Spleen (tissue), 11 donors: ENCODE measurements at regions not wholly inside any gene's neighbourhood (a gene's known extent, or its start where the extent isn't known, plus 50 kb on each side); places are given as distances from the start of the nearest gene placed in this dataset.
"Not testable (repeated sequence)": the region's sequence is repeated elsewhere in the genome, so short reads cannot be mapped to it uniquely, and the experiment has no call there.

Experiments used
- DNase-seq: peaks from one replicate; pipeline ENCODE4 v3.0.0-alpha.2; 2020
- H3K27ac ChIP-seq, 8 donors: fragments of 200-600 bp; sonication (generic) in 7 of 8; 1 replicate in 4 of 8; 2 replicates in 4 of 8; pipeline versions ENCODE4 v1.5.0 to v1.8.0; 2016 to 2021; ENCODE audit warnings: inconsistent platforms in 4 of 8, mild to moderate bottlenecking in 4 of 8, moderate library complexity in 1 of 8
- H3K27me3 ChIP-seq, 7 donors: fragments of 200-600 bp; sonication (generic) in 6 of 7; replicated peaks in 1 of 7; 1 replicate in 4 of 7; 2 replicates in 3 of 7; pipeline versions ENCODE4 v1.5.0 to v1.8.0; 2016 to 2021; ENCODE audit warnings: inconsistent platforms in 3 of 7, mild to moderate bottlenecking in 1 of 7
- H3K36me3 ChIP-seq, 6 donors: fragments of 200-600 bp; sonication (generic) in 5 of 6; 1 replicate in 4 of 6; 2 replicates in 2 of 6; pipeline versions ENCODE4 v1.5.0 to v1.8.0; 2016 to 2021; ENCODE audit warnings: inconsistent platforms in 2 of 6
- H3K4me1 ChIP-seq, 6 donors: fragments of 200-600 bp; sonication (generic) in 5 of 6; 1 replicate in 3 of 6; 2 replicates in 3 of 6; pipeline versions ENCODE4 v1.5.0 to v1.8.0; 2016 to 2021; ENCODE audit warnings: inconsistent platforms in 3 of 6
- H3K4me3 ChIP-seq, 8 donors: fragments of 200-600 bp; sonication (generic) in 7 of 8; 1 replicate in 4 of 8; 2 replicates in 4 of 8; pipeline versions ENCODE4 v1.5.0 to v1.8.0; 2016 to 2021; ENCODE audit warnings: inconsistent platforms in 4 of 8, mild to moderate bottlenecking in 4 of 8, moderate library complexity in 2 of 8
- H3K9me3 ChIP-seq, 8 donors: fragments of 200-600 bp; sonication (generic) in 7 of 8; 1 replicate in 4 of 8; 2 replicates in 4 of 8; pipeline versions ENCODE4 v1.5.0 to v1.8.0; 2016 to 2021; ENCODE audit warnings: inconsistent platforms in 4 of 8
- POLR2A ChIP-seq, 3 donors: fragments of 450-650 bp; IDR thresholded peaks; one replicate each; pipeline ENCODE4 v1.5.1; 2017; ENCODE audit warnings: antibody characterized with exemption in 3 of 3, mild to moderate bottlenecking in 1 of 3
- POLR2AphosphoS5 ChIP-seq, 3 donors: sonication (generic); formaldehyde crosslinking; IDR thresholded peaks; one replicate each; pipeline ENCODE4 v1.5.1; 2017; ENCODE audit warnings: antibody characterized with exemption in 3 of 3
- WGBS, 5 donors: extraction: QIAGEN DNeasy Blood & Tissue Kit in 3 of 5; methylation state at CpG; one replicate each; pipeline versions ENCODE4 v1.1.5 to v1.1.7; 2013 to 2018; 5-methylcytosine and 5-hydroxymethylcytosine counted together
- intact Hi-C: fragments of 100-400 bp; cut with DNase I; formaldehyde crosslinking; loops from one replicate; pipeline ENCODE4 v1.15.0; 2023; ENCODE audit warnings: low total_unique reads
- TF ChIP-seq, protein P1 (sequence below), 11 experiments: fragments of 200-600 bp in 7 of 11; fragments of 450-650 bp in 4 of 11; sonication (generic) in 4 of 11; IDR thresholded peaks in 8 of 11; conservative IDR thresholded peaks in 3 of 11; 1 replicate in 7 of 11; 2 replicates in 4 of 11; pipeline versions ENCODE4 v1.4.0 to v1.8.0; 2016 to 2021; ENCODE audit warnings: antibody characterized with exemption in 11 of 11, inconsistent platforms in 4 of 11, mild to moderate bottlenecking in 1 of 11
- donor health status: healthy with polysubstance abuse.
- donor health status: DM: no; HTN: no; CAD: no; lungs with moderate emphysema.
- donor health status: DM: no; HTN: no; CAD: no.
- donor health status: Bipolar disorder and iron deficiency.
- donor health status: healthy.
- donor health status: DM: no; HTN: no; CAD: no.
- donor health status: DM: yes; HTN: yes; CAD: no.

- TF ChIP-seq POLR2A (IDR thresholded peaks at IDR 0.05) (no peak), POLR2AphosphoS5 (IDR thresholded peaks at IDR 0.05) (no peak)
- TF ChIP-seq, protein P1, sequence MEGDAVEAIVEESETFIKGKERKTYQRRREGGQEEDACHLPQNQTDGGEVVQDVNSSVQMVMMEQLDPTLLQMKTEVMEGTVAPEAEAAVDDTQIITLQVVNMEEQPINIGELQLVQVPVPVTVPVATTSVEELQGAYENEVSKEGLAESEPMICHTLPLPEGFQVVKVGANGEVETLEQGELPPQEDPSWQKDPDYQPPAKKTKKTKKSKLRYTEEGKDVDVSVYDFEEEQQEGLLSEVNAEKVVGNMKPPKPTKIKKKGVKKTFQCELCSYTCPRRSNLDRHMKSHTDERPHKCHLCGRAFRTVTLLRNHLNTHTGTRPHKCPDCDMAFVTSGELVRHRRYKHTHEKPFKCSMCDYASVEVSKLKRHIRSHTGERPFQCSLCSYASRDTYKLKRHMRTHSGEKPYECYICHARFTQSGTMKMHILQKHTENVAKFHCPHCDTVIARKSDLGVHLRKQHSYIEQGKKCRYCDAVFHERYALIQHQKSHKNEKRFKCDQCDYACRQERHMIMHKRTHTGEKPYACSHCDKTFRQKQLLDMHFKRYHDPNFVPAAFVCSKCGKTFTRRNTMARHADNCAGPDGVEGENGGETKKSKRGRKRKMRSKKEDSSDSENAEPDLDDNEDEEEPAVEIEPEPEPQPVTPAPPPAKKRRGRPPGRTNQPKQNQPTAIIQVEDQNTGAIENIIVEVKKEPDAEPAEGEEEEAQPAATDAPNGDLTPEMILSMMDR (IDR thresholded peaks at IDR 0.05 in 8 of 11, conservative IDR thresholded peaks at IDR 0.05 in 3 of 11) = no peak
- no peaks in the 10 kb centered on the region for H3K36me3 ChIP-seq
- H3K4me1 ChIP-seq = peaks cover 0 to 6% (median 0%) of the 10 kb centered on the region in 6 donors
- intact Hi-C loops = no loop called here
- no peaks in the 10 kb centered on the region for H3K27me3 ChIP-seq
- 70 to 82% (median 72%) methylated on average over 4 of the region's 4 CpGs for WGBS, 5 donors
- H3K27ac ChIP-seq = no peak overlapping the region
- no peak for DNase-seq
- H3K9me3 ChIP-seq = no peaks in the 10 kb centered on the region
- H3K4me3 ChIP-seq = no peak overlapping the region
These were observed 273.0 kb downstream of the MED10 start for GRCh38 chr5:6105320-6105719.

GRCh38 chr5:6096101-6096500 is 282.2 kb downstream of the MED10 start:
- no peak for DNase-seq
- Histone ChIP-seq H3K27ac (no peak overlapping the region), H3K9me3 (peaks cover 0 to 5% (median 0%) of the 10 kb centered on the region in 8 donors), H3K36me3 (no peaks in the 10 kb centered on the region), H3K4me1 (no peaks in the 10 kb centered on the region), H3K27me3 (no peaks in the 10 kb centered on the region), H3K4me3 (no peak overlapping the region)
- intact Hi-C loops = no loop called here
- WGBS, 5 donors = 61 to 85% (median 74%) methylated on average over 3 of the region's 3 CpGs
- no peak for TF ChIP-seq POLR2AphosphoS5 (IDR thresholded peaks at IDR 0.05)
- TF ChIP-seq, protein P1 (IDR thresholded peaks at IDR 0.05 in 8 of 11, conservative IDR thresholded peaks at IDR 0.05 in 3 of 11) = no peak
- no peak for TF ChIP-seq POLR2A (IDR thresholded peaks at IDR 0.05)

DNA sequence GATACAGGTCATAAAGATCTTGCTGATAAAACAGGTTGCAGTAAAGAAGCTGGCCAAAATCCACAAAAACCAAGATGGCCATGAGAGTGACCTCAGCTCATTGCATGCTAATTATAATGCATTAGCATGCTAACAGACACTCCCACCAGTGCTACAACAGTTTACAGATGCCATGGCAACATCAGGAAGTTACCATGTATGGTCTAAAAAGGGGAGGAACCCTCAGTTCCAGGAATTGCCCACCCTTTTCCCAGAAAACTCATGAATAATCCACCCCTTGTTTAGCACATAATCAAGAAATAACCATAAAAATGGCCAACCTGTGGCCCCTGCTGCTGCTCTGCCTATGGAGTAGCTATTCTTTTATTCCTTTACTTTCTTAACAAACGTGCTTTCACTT is 284.2 kb downstream of the MED10 start:
- intact Hi-C loops, H3K4me1 ChIP-seq, H3K9me3 ChIP-seq, H3K4me3 ChIP-seq, H3K36me3 ChIP-seq, H3K27me3 ChIP-seq, DNase-seq, H3K27ac ChIP-seq: not testable (repeated sequence)
- 18 to 61% (median 49%) methylated on average over 1 of the region's 1 CpG for WGBS, 5 donors

DNA sequence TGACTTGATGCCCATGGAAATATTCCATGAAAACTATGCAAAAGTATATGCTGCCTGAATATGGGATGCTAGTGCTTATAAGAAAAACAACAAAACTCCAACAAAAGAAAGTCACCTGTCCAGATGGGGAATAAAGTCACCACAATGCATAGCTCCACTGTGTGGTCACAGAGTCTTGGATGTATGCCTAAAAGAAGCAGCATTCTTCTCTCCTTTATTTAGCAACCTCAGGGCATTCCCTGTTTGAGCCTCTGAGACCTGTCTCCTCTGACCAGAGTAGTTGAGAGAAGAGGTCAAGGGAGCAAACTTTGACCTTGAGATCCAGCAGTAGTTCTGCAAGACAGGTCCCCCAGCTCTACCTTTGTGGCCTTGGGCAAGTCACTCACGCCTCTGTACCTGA is 287.5 kb downstream of the MED10 start:
- Histone ChIP-seq H3K36me3 (no peaks in the 10 kb centered on the region), H3K27ac (no peak overlapping the region), H3K4me3 (no peak overlapping the region), H3K9me3 (peaks cover 0 to 5% (median 0%) of the 10 kb centered on the region in 8 donors), H3K27me3 (no peaks in the 10 kb centered on the region), H3K4me1 (no peaks in the 10 kb centered on the region)
- 77 to 96% (median 83%) methylated on average over 1 of the region's 1 CpG for WGBS, 5 donors
- intact Hi-C loops = no loop called here
- TF ChIP-seq, protein P1 (IDR thresholded peaks at IDR 0.05 in 8 of 11, conservative IDR thresholded peaks at IDR 0.05 in 3 of 11) = no peak
- TF ChIP-seq POLR2AphosphoS5 (IDR thresholded peaks at IDR 0.05) (no peak), POLR2A (IDR thresholded peaks at IDR 0.05) (no peak)
- DNase-seq = no peak

- Histone ChIP-seq H3K27me3 (no peaks in the 10 kb centered on the region), H3K4me1 (no peaks in the 10 kb centered on the region), H3K9me3 (peaks cover 0 to 5% (median 0%) of the 10 kb centered on the region in 8 donors), H3K4me3 (no peak overlapping the region), H3K27ac (no peak overlapping the region), H3K36me3 (no peaks in the 10 kb centered on the region)
- intact Hi-C loops = no loop called here
- 72 to 86% (median 80%) methylated on average over 6 of the region's 6 CpGs for WGBS, 5 donors
- DNase-seq = no peak
- TF ChIP-seq, protein P1 (IDR thresholded peaks at IDR 0.05 in 8 of 11, conservative IDR thresholded peaks at IDR 0.05 in 3 of 11) = no peak
- TF ChIP-seq POLR2A (IDR thresholded peaks at IDR 0.05) (no peak), POLR2AphosphoS5 (IDR thresholded peaks at IDR 0.05) (no peak)
These were observed 288.2 kb downstream of the MED10 start for GRCh38 chr5:6090079-6090654.
